ENCODE measurements at regions not wholly inside any gene's neighbourhood (a gene's known extent, or its start where the extent isn't known, plus 50 kb on each side); places are given as distances from the start of the nearest gene placed in this dataset.

DNA sequence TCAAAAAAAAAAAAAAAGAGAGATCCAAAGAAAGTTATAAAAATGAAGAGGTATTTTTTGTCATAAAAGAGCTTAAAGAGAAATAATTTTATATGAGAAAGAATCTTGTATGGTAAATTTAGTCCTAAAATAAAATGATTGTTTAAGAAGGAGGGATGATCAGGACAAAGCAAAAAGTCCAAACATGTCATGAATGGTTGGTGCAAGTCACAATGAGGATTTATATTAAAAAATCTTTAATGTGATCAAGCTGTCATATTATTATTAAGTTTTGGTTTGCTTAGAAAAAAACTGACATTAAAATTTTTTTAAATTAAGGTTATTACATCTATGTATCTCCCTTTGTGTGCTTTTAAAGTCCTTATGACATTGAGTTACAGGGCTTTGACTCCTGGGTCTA lies 220.4 kb downstream of the TMEM26 start:
- no peak overlapping the region for H3K9ac ChIP-seq (ENCODE audit: control insufficient read depth, extremely low read depth, insufficient read depth, low read length)
- no peaks in the 10 kb centered on the region for H3K36me3 ChIP-seq (ENCODE audit: control insufficient read depth in 2 of 2, extremely low read depth in 1 of 2, insufficient read depth in 2 of 2, low read length in 2 of 2)
- no peaks in the 10 kb centered on the region for H3K9me1 ChIP-seq (ENCODE audit: control insufficient read depth, extremely low read depth, insufficient read depth, low read length)
- no peaks in the 10 kb centered on the region for H3K4me1 ChIP-seq (ENCODE audit: control insufficient read depth, extremely low read depth, insufficient read depth, low read length)
- H3K27ac ChIP-seq (ENCODE audit: control insufficient read depth, insufficient read depth, low read length), result no peak overlapping the region
- DNase-seq (ENCODE audit: low read depth, low spot score) (no peak), FAIRE-seq (no peak)
- dilution Hi-C loops (cut with MboI; ENCODE audit: extremely low pct_ligation_motif_present, low sequenced_read_pairs), result no loop called here
- no peak overlapping the region for H3K4me3 ChIP-seq (ENCODE audit: control insufficient read depth in 2 of 3, extremely low read depth in 1 of 3, insufficient read depth in 2 of 3, low read depth in 1 of 3, low read length in 3 of 3)
- no peak for TF ChIP-seq EZH2 (IDR thresholded peaks at IDR 0.05; ENCODE audit: low read length)
- TF ChIP-seq, protein P1, sequence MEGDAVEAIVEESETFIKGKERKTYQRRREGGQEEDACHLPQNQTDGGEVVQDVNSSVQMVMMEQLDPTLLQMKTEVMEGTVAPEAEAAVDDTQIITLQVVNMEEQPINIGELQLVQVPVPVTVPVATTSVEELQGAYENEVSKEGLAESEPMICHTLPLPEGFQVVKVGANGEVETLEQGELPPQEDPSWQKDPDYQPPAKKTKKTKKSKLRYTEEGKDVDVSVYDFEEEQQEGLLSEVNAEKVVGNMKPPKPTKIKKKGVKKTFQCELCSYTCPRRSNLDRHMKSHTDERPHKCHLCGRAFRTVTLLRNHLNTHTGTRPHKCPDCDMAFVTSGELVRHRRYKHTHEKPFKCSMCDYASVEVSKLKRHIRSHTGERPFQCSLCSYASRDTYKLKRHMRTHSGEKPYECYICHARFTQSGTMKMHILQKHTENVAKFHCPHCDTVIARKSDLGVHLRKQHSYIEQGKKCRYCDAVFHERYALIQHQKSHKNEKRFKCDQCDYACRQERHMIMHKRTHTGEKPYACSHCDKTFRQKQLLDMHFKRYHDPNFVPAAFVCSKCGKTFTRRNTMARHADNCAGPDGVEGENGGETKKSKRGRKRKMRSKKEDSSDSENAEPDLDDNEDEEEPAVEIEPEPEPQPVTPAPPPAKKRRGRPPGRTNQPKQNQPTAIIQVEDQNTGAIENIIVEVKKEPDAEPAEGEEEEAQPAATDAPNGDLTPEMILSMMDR (optimal IDR thresholded peaks at IDR 0.05 in 1 of 3, IDR thresholded peaks at IDR 0.05 in 1 of 3, conservative IDR thresholded peaks at IDR 0.05 in 1 of 3; ENCODE audit: extremely low read depth in 1 of 3, insufficient read depth in 2 of 3, low read length in 3 of 3), result no peak
- no peaks in the 10 kb centered on the region for H4K20me1 ChIP-seq (ENCODE audit: control insufficient read depth, extremely low read depth, insufficient read depth, low read length)
- H3K27me3 ChIP-seq (ENCODE audit: control insufficient read depth, extremely low read depth, insufficient read depth, low read length), result no peaks in the 10 kb centered on the region
- H3K9me3 ChIP-seq (ENCODE audit: control insufficient read depth, low read depth, low read length), result no peaks in the 10 kb centered on the region
- no peaks in the 10 kb centered on the region for H3K79me2 ChIP-seq (ENCODE audit: control insufficient read depth, insufficient read depth, low read length)
- H3K4me2 ChIP-seq (ENCODE audit: control insufficient read depth, extremely low read depth, insufficient read depth, low read depth, low read length), result no peak overlapping the region
- H2AFZ ChIP-seq (ENCODE audit: control insufficient read depth, low read length), result no peak overlapping the region

DNA sequence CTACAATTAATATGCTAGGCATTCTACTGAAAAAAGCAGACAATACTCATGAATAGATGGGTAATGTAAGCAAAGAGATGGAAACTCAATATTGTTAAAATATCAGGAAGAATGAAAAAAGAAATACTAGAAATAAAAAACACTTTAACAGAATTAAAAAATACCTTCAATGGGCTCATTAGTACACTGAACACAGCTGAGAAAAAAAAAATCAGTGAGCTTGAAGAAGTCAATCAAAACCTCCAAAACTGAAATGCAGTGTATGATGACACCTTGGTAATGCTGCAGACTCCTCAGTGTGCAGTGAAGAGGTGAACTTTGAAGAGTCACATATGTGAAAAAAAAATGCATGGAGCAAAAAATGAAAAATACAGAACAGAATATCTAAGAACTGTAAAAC lies 227.2 kb downstream of the TMEM26 start:
- H3K9me1 ChIP-seq (ENCODE audit: control insufficient read depth, extremely low read depth, insufficient read depth, low read length), result no peaks in the 10 kb centered on the region
- TF ChIP-seq, protein P1 (optimal IDR thresholded peaks at IDR 0.05 in 1 of 3, IDR thresholded peaks at IDR 0.05 in 1 of 3, conservative IDR thresholded peaks at IDR 0.05 in 1 of 3; ENCODE audit: extremely low read depth in 1 of 3, insufficient read depth in 2 of 3, low read length in 3 of 3), result no peak
- no peak for TF ChIP-seq EZH2 (IDR thresholded peaks at IDR 0.05; ENCODE audit: low read length)
- H4K20me1 ChIP-seq (ENCODE audit: control insufficient read depth, extremely low read depth, insufficient read depth, low read length), result no peaks in the 10 kb centered on the region
- H3K36me3 ChIP-seq (ENCODE audit: control insufficient read depth in 2 of 2, extremely low read depth in 1 of 2, insufficient read depth in 2 of 2, low read length in 2 of 2), result no peaks in the 10 kb centered on the region
- DNase-seq (ENCODE audit: low read depth, low spot score) (no peak), FAIRE-seq (no peak)
- H3K4me2 ChIP-seq (ENCODE audit: control insufficient read depth, extremely low read depth, insufficient read depth, low read depth, low read length), result no peak overlapping the region
- no peak overlapping the region for H3K27ac ChIP-seq (ENCODE audit: control insufficient read depth, insufficient read depth, low read length)
- no peaks in the 10 kb centered on the region for H3K27me3 ChIP-seq (ENCODE audit: control insufficient read depth, extremely low read depth, insufficient read depth, low read length)
- no peaks in the 10 kb centered on the region for H3K9me3 ChIP-seq (ENCODE audit: control insufficient read depth, low read depth, low read length)
- H3K4me1 ChIP-seq (ENCODE audit: control insufficient read depth, extremely low read depth, insufficient read depth, low read length), result no peaks in the 10 kb centered on the region
- H3K79me2 ChIP-seq (ENCODE audit: control insufficient read depth, insufficient read depth, low read length), result no peaks in the 10 kb centered on the region
- dilution Hi-C loops (cut with MboI; ENCODE audit: extremely low pct_ligation_motif_present, low sequenced_read_pairs), result no loop called here
- no peak overlapping the region for H3K9ac ChIP-seq (ENCODE audit: control insufficient read depth, extremely low read depth, insufficient read depth, low read length)
- no peak overlapping the region for H3K4me3 ChIP-seq (ENCODE audit: control insufficient read depth in 2 of 3, extremely low read depth in 1 of 3, insufficient read depth in 2 of 3, low read depth in 1 of 3, low read length in 3 of 3)
- no peak overlapping the region for H2AFZ ChIP-seq (ENCODE audit: control insufficient read depth, low read length)

Data from keratinocyte (primary cell).